Fibroblast of lung (primary cell): ENCODE measurements at regions not wholly inside any gene's neighbourhood (a gene's known extent, or its start where the extent isn't known, plus 50 kb on each side); places are given as distances from the start of the nearest gene placed in this dataset.

ENCODE experiments used
- DNase-seq, 2 donors: peaks; one replicate each; pipeline versions ENCODE4 v3.0.0 to v3.0.0-alpha.2; 2010; ENCODE audit warnings: low read depth in 2 of 2
- H2AFZ ChIP-seq: 2 replicates; pipeline ENCODE4 v1.5.1; 2012; ENCODE audit warnings: low read length, control low read depth, inconsistent platforms
- H3K27ac ChIP-seq: 2 replicates; pipeline ENCODE4 v1.5.1; 2011; ENCODE audit warnings: low read length, control low read depth; ENCODE audit not compliant: insufficient read depth
- H3K27me3 ChIP-seq: 2 replicates; pipeline ENCODE4 v1.5.1; 2011; ENCODE audit warnings: mild to moderate bottlenecking, low read length; ENCODE audit not compliant: control insufficient read depth, insufficient read depth
- H3K36me3 ChIP-seq: 2 replicates; pipeline ENCODE4 v1.5.1; 2011; ENCODE audit warnings: low read length; ENCODE audit not compliant: control insufficient read depth, insufficient read depth
- H3K4me1 ChIP-seq: 2 replicates; pipeline ENCODE4 v1.5.1; 2011; ENCODE audit warnings: low read length; ENCODE audit not compliant: control insufficient read depth, insufficient read depth; ENCODE audit errors: extremely low read depth
- H3K4me2 ChIP-seq: 2 replicates; pipeline ENCODE4 v1.5.1; 2011; ENCODE audit warnings: low read length, control low read depth; ENCODE audit not compliant: insufficient read depth; ENCODE audit errors: extremely low read depth
- H3K4me3 ChIP-seq, 4 experiments: fragments of 200-600 bp in 1 of 4; sonication (generic) in 1 of 4; replicated peaks in 1 of 4; 2 replicates each; pipeline ENCODE4 v1.5.1; 2011 to 2016; ENCODE audit warnings: low read length in 4 of 4, low read depth in 3 of 4, mild to moderate bottlenecking in 3 of 4, control low read depth in 2 of 4, inconsistent platforms in 1 of 4, mixed read lengths in 1 of 4; ENCODE audit not compliant: insufficient read depth in 1 of 4; ENCODE audit errors: control extremely low read depth in 1 of 4
- H3K79me2 ChIP-seq: 2 replicates; pipeline ENCODE4 v1.5.1; 2012; ENCODE audit warnings: mild to moderate bottlenecking, low read length, inconsistent platforms; ENCODE audit not compliant: control insufficient read depth, insufficient read depth
- H3K9ac ChIP-seq: 2 replicates; pipeline ENCODE4 v1.5.1; 2011; ENCODE audit warnings: mild to moderate bottlenecking, low read length, control low read depth; ENCODE audit not compliant: insufficient read depth
- H3K9me3 ChIP-seq: 2 replicates; pipeline ENCODE4 v1.5.1; 2012; ENCODE audit warnings: low read depth, low read length; ENCODE audit not compliant: control insufficient read depth, insufficient read depth
- H4K20me1 ChIP-seq: 2 replicates; pipeline ENCODE4 v1.5.1; 2011; ENCODE audit warnings: low read length; ENCODE audit not compliant: control insufficient read depth, insufficient read depth; ENCODE audit errors: extremely low read depth
- CTCF ChIP-seq, 2 donors: IDR thresholded peaks in 1 of 2; conservative IDR thresholded peaks in 1 of 2; 1 replicate in 1 of 2; 2 replicates in 1 of 2; pipeline ENCODE4 v1.5.1; 2011 to 2012; ENCODE audit warnings: low read length in 2 of 2, control low read depth in 1 of 2, inconsistent platforms in 1 of 2, low read depth in 1 of 2, mild to moderate bottlenecking in 1 of 2
- EZH2 ChIP-seq: IDR thresholded peaks from 2 replicates; pipeline ENCODE4 v1.5.1; 2012; ENCODE audit warnings: low read length, control low read depth, mild to moderate bottlenecking; ENCODE audit errors: missing control alignments

- Histone ChIP-seq H3K4me2 (peak overlapping the region; percentile 8), H3K9ac (no peak overlapping the region), H3K9me3 (no peaks in the 10 kb centered on the region), H3K27me3 (no peaks in the 10 kb centered on the region), H3K27ac (no peak overlapping the region), H3K4me3 (no peak overlapping the region), H3K36me3 (no peaks in the 10 kb centered on the region), H3K4me1 (no peaks in the 10 kb centered on the region), H3K79me2 (no peaks in the 10 kb centered on the region), H2AFZ (no peak overlapping the region), H4K20me1 (no peaks in the 10 kb centered on the region)
- peak in 1 of 2 donors; percentile 97 for DNase-seq
- TF ChIP-seq CTCF (conservative IDR thresholded peaks at IDR 0.05 in 1 of 2, IDR thresholded peaks at IDR 0.05 in 1 of 2; ENCODE audit: low read depth in 1 of 2, low read length in 2 of 2) (no peak), EZH2 (no peak)
These were observed 73.7 kb upstream of the MTAP start for GRCh38 chr9:21728781-21729180.

DNA sequence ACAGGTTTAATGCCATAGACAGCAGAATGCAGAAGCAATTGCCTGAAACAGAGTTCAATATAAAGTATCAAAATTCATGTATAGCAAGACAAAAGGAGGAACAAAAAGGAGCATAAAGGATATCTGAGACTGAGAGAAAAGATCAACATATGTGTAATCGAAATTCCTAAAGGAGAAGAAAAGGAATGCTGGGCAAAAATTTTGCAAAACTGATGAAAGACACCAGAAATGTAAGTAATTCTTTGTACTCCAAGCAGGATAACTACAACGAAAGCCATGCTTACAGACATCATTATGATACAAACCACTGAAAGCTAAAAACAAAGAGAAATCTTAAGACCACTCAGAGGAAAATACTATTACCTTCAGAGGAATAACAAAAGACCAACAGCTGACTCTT, 72.8 kb upstream of the MTAP start:
- Histone ChIP-seq H3K27me3 (no peaks in the 10 kb centered on the region), H3K4me1 (no peaks in the 10 kb centered on the region), H3K9ac (no peak overlapping the region), H3K4me3 (no peak overlapping the region), H3K9me3 (no peaks in the 10 kb centered on the region), H2AFZ (no peak overlapping the region), H3K36me3 (no peaks in the 10 kb centered on the region), H3K79me2 (no peaks in the 10 kb centered on the region), H4K20me1 (no peaks in the 10 kb centered on the region), H3K27ac (no peak overlapping the region), H3K4me2 (no peak overlapping the region)
- no peak for DNase-seq
- TF ChIP-seq CTCF (conservative IDR thresholded peaks at IDR 0.05 in 1 of 2, IDR thresholded peaks at IDR 0.05 in 1 of 2; ENCODE audit: low read depth in 1 of 2, low read length in 2 of 2) (no peak), EZH2 (no peak)

- H3K27me3 ChIP-seq = no peaks in the 10 kb centered on the region
- TF ChIP-seq EZH2 = no peak
- no peak for TF ChIP-seq CTCF (conservative IDR thresholded peaks at IDR 0.05 in 1 of 2, IDR thresholded peaks at IDR 0.05 in 1 of 2; ENCODE audit: low read depth in 1 of 2, low read length in 2 of 2)
- no peaks in the 10 kb centered on the region for H4K20me1 ChIP-seq
- no peak overlapping the region for H3K9ac ChIP-seq
- no peak overlapping the region for H3K4me2 ChIP-seq
- H3K79me2 ChIP-seq = no peaks in the 10 kb centered on the region
- no peak overlapping the region for H3K27ac ChIP-seq
- H3K4me3 ChIP-seq = no peak overlapping the region
- H2AFZ ChIP-seq = no peak overlapping the region
- DNase-seq = peak in 1 of 2 donors; percentile 58
- no peaks in the 10 kb centered on the region for H3K36me3 ChIP-seq
- H3K4me1 ChIP-seq = no peaks in the 10 kb centered on the region
- H3K9me3 ChIP-seq = no peaks in the 10 kb centered on the region
These were observed 71.5 kb upstream of the MTAP start for GRCh38 chr9:21730899-21731298.
